GM21515 (cell line): ENCODE measurements at regions not wholly inside any gene's neighbourhood (a gene's known extent, or its start where the extent isn't known, plus 50 kb on each side); places are given as distances from the start of the nearest gene placed in this dataset.
A peak's percentile ranks its signal among the peaks of the same experiment; 100 is the strongest.

ENCODE experiments used
- ATAC-seq: cut with Tn5 transposase; IDR thresholded peaks from one replicate; pipeline ENCODE4 v1.9.1; 2021; ENCODE audit not compliant: unreplicated experiment

DNA sequence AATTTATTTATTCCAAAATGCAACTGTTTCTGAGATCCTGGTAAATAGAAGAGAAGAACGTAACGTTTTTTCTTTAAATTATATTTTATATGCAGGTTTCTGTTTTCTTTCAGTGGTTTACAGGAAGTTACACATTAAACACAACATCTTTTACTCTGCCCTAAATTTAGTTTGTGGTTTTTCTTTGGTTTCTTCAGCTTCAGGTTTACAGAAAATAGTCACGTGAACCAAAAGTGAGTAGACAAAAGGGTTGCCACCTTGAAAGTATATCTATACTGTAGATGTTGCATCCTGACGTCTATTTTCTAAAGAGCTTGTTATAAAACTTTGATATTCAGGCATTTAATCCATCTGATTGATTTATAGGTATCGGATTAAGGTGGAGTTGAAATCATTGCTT is 1236.6 kb downstream of the MAT2B start:
- ATAC-seq, result peak; percentile 93

DNA sequence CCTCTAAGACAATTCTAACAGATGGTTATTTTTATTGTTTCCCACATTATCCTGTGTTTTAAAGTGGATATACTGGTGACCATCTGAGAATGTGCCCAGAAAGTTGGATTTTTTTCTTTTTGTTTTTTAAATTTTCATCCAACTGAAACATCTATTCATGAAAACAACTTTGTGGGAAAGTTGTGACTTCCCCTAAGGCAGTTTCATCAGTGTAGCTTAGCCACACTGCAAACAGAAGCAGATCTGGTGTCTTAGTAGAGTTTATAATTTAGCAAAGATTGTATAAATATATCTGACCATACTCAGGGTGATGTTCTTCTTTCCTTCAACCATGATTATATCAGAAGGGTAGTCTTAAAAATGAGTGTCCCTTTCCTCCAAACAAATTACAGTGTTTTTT is 1241.3 kb downstream of the MAT2B start:
- no peak for ATAC-seq

DNA sequence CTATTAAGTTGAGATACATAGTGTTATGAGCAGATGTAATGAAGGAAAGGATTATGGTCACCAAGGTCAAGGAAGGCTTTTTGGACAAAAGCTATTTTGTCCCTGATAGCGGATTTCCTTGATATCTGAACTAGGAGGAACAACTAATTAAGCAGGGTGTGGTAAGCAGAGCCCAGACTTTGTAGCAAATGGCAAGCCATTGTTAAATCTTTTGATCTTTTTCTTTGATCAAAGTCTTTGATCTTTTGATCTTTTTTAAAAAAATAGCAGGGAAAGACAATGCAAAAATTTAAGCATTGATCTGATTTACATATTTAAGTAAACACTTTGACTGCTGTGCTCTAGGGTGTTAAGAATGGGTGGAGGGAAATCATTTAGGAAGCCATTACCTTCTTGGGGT is 1242.0 kb downstream of the MAT2B start:
- ATAC-seq, result no peak

DNA sequence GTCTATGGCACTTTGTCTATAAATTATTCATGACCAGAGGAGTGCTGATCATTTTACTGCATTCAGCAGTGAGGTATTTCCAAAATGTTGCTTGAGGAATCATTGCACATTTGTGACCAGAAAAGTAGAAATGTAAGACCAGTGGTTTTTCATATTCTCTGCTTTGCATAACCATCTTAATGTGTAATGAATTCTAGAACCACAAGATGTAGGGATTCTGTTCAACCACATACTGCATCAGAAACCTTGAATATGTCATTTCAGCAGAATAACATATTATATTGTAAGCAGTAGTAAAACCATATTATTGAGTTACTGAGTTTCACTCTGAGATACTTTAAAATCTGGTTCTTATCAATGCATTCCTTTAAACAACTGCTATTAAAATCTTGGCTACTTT is 1243.4 kb downstream of the MAT2B start:
- peak; percentile 75 for ATAC-seq

DNA sequence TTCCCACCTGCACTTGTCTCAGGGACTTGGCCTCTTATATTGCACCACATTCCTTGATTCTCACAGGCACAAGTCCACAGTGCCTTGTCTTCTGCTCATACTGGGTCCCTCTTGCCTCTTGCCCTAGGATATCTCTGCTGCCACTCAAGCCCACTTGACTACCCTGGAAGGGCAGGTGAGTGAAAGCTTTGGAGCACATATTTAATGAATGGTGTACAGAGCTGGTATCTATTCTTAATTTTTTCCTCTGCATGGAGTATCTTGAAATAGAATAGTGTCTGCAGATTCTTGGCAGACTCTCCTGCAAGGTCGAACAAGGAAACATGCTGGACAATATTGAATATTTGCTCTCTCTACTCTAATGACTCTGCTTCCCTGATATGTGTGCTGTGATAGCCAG is 1248.0 kb downstream of the MAT2B start:
- ATAC-seq, result no peak

DNA sequence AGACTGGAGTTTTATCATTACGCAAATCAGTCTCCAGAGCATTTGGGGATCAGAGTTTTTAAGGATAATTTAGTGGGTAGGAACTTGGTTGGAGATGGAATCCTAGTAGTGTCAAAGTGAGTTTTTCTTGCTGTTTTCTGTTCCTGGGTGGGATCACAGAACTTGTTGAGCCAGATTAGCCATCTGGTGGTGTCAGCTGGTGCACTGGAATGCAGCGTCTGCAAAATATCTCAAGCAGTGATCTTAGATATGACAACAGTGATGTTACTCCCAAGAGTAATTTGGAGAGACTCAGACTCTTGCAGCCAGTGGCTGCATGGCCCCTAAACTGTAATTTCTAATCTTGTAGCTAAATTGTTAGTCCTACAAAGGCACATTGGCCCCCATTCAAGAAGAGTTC is 1257.8 kb downstream of the MAT2B start:
- ATAC-seq, result no peak

DNA sequence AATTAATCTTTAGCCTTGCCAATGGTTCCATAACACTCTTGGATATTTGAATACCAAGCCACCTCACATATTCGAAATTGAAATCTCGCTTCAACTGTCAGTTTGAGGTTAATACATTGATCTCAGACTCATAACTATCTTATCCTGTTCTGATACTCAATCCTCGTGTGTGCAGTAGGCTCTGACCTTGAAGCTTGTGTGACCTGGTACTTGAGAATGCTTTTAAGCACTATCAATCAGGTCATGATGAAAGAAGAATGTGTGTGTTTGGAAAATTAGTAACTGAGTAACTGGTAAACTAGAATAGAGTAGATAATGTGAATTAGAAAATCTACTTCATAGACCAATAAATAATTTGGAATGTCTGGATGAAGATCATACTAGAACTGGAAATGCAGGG is 1266.7 kb downstream of the MAT2B start:
- no peak for ATAC-seq

DNA sequence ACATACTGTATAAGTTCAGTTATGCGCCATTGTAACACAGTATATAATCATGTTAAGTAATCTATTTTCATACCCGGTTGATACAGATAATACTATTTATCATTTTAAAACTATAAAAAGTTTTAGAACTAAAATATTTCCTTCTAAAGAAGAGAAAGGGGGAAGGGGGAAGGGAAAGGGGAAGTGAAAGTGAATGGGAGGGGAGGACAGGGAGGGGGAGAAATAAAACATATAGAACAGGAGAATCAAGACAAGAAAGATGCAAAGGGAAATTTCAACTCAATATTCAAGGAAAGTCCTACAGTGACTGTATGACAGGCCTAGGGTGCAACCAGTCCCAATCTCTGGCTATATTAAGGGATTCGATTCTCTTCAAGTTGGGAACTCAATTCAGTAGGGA is 1278.8 kb downstream of the MAT2B start:
- no peak for ATAC-seq

DNA sequence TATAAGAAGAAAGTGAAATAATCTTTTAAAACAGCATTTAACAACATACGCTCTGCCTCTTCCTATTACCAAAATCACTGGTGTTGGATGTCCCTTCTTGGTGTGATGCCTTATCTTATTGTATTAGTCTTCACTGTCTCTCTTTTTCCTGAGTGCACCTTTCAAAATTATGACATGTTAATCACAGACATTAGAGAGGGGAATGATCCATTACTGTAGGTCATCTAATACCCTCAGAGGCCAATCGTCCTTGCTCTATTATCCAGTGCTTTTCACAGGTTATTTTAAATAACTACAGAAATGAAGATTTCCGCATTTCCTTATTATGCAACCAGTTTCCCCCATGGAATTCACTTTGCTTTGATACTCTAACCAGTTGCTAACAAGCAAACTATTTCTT is 1292.7 kb downstream of the MAT2B start:
- ATAC-seq, result no peak

DNA sequence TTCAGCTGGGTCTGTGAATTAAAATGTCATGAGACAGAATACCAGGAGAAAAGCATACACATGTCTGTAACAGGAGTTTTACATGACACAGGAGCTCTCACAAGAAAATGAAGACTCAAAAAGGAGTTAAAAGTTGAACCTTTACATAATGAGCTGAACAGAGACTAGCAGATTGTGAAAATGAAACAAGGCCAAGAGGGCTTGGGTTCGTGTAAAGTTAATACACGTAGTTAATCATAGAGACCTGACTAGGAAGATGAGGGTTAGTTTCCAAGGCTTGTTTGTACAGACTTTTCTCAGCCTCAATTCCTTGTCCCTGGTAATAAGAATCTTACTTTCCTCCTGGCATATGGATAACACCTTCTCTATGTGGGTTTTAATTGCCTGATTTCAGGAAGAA is 1294.0 kb downstream of the MAT2B start:
- ATAC-seq, result no peak

DNA sequence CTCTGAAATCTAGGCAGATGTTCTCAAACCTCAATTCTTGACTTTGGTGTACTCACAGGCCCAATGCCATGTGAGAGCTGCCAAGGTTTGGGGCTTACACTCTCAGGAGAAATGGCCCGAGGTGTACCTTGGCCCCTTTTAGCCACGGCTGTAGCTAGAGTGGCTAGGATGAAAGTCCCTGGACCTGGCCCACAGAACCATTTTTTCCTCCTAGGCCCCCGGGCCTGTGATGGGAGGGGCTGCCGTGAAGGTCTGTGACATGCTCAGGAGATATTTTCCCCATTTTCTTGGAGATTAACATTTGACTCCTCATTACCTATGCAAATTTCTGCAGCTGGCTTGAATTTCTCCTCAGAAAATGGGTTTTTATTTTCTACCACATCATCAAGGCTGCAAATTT is 1296.5 kb downstream of the MAT2B start:
- no peak for ATAC-seq

DNA sequence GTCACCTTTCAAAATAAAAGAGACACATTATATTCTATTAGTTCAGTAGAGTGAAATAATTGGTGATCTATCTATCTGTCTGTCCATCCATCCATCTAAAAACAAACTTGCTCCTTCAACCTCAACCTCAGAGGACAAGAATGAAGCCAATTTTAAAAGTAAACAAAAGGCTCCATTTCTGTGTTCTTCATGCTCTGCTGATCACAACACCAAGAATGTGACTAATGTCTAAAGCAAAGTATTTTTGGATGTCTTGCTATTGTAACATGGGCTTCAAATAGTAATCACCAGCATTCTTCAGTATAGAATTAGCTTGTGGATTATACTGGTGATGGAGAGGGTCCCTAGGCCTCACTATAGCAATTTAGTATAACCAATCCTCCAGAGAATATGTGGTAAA is 1304.4 kb downstream of the MAT2B start:
- no peak for ATAC-seq

DNA sequence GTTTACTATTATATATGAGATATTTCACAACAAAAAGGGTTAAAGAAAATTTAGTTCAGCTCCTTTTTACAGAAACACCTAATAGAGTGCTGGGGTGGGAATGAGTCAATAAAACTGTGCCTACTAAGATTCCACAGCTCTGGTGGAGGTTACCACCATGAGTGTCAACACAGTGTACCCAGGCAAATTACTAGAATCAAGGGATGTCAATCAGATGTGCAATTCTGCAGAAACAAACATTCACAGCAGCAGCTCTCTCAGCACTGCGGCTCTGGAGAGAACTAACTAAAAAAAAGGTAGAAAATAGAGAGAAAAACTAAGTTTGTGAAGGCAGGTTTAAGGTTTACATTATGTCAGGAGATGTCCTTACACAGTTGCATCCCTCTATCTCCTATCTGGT is 1313.0 kb downstream of the MAT2B start:
- ATAC-seq, result no peak

DNA sequence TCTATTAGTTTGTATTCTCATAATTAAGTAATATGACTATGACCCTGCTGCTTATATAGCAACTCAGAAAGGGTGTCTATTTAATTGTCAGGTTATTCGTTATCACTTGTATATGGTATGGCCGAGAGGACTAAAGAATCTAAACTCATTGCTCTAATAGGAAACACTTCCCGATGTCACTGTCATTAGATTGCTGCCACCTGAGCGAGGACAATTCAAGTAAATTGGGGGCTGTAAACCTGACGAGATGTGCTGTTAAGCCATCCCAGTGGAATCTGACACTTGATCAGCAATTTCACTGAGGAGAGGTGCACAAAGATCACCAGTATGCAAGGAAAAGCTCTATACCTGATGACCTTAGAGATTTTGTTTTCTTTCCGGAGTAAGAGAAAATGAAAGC is 1319.3 kb downstream of the MAT2B start:
- no peak for ATAC-seq

DNA sequence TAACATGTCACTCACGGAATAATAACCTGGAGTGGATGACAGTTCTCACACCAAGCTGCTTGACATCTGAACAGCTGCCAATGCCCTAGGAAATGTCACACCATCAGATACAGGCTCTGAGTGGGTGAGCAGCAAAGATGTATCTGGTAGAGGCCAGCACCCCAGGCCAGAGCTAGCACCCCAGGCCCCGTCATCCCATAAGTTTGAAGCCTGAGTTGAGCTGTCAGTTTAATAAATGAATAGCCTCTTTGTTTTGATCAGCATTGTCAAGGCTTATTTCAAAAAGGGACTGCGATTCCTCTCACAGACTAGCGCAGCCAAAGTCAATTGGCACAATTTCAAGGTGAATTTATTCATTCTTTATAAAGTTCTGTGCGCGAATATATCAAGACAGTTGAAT is 1327.1 kb downstream of the MAT2B start:
- ATAC-seq, result no peak

DNA sequence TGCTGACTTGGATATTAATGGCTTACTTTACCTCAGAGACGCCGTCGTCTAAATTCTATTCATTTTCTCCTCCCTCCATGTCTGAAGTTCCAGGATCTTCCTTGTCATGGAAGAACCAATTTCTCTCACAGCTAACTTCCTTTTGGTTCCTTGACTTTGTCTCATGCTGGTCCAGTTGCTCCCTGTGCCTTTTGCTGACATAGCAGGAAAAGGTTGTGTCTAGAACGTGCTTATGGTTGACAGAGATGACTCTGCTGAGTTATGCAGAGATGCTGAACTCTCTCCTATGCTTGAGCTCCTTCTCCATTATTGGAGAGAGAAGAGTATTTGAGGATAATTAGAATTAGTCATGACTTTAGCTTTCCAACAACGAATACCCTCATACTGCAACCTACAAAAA is 1338.9 kb downstream of the MAT2B start:
- ATAC-seq, result no peak

DNA sequence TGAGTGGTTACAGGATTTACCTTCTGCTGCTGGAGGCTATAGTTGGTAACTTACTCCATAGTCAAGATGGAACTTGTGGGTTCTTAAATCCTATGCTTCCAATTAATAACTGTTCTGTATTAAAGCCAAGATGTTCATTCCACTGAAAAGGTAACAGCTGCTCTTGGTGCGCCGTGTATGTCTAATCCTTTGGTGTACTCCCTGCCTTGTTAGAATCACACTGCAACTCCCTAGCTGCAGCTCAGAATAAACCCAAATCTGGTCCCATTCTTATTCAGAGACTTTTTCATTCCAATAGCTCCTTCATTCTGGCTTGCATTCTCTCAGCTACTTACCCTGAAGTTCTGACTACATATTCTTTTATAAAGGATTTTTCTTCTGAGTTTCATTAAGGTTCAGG is 1355.5 kb downstream of the MAT2B start:
- ATAC-seq, result no peak

DNA sequence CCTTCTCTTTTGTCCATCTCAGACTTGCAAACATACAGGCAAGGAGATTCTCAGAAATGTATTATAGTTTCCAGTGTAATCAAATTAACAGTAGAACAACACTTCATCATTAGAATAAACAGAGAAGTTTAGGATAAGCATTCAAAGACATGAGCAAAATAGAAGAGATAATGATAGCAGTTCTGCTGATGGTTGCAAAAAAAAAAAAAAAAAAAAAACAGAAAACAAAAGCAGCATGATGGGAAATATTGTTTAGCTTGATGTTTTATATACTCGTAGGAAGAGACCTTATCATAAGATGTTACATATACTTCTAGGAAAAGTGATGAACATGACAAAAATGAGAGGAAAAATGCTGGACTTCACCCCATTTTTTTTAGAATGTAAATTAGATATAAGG is 1356.2 kb downstream of the MAT2B start:
- no peak for ATAC-seq

DNA sequence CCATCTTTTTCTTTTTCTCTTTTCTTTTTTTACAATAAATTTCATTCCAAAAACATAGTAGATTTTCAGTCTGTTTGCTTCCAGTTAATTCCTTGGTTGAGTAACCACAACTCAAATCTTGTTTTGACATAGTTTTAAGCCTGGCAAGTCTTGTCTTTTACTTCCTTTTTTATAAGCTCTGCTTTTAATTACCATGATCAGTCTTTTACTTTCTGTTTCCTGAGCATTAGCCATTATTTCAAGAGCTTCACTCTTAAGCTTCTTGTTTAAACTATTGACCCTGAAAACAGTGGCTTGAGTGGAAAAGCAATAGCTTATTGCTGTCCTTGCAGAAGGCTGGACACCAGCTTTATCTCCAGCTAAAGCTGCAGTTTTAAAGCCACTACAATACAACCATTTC is 1363.3 kb downstream of the MAT2B start:
- no peak for ATAC-seq

DNA sequence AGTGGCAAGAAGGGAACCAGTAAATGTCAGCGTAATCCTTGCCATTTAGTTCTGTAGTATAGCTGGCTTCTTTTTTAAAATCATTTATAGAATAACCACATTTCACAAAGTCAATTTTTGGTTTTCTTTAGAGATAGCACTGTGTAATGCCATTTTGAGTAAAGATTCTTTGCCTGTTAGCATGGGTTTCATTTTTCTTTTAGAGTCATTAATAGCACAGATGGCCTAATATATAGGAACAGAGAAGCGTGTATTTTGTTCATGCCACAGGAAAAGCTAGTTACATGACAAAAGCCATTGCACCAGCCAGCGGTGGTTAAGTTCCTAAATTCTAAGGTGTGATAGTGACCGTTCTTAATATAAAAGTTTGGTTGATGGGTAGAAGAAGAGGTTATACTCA is 1363.9 kb downstream of the MAT2B start:
- ATAC-seq, result no peak

DNA sequence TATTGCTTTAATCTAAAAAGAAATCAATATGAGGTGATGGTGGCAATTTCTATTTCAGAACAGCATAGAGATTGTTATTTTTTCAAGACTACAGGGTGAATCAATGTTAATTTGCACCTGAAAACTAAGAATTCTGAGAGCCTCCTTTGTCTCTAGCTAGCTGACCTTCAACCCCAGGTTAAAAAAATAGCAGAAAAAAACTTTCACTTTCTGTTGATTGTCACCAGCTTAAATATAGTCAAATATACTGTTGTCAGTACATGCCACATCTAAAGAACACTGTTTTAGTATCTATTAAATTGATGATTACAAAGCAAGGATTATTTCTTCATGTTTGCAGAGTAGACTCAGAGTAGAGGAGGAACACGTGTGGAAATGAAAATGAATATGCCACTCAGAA is 1371.4 kb downstream of the MAT2B start:
- ATAC-seq, result no peak

DNA sequence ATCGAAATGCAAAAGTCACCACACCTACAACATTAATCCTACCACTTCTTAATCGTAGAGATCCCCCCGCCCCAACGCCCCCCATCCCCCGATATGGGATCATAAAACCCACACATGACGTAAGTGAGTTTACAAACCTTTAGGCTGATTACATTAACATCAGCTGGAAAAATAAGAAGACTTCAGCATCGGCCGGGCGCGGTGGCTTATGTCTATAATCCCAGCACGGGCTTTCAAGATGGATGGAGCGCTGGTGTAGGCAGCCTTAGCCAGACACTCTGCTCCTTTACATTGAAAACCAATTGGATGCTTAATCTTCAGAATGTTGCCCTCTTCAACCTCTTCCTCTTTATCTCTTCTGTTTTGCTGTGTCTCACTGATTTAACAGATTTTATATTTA is 1376.0 kb downstream of the MAT2B start:
- ATAC-seq, result no peak

DNA sequence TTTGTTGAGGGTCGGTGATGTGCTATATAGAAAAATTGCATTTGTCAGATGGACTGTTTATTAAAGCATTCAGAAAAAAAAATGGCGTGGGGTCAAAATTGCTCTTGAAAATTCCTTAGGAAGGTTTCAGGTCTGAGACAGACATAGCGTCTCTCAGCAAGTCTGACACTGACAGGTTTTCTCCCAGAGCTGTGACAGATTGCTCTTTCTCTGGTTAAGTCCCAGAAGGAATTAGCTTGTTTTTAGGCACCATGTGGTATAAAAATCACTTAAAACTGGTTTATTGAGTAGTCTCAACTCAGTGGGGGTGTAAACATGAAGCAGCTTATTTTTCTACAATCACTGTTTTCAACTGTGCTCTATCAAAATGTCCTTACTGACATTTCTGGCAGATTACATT is 1379.8 kb downstream of the MAT2B start:
- ATAC-seq, result no peak

DNA sequence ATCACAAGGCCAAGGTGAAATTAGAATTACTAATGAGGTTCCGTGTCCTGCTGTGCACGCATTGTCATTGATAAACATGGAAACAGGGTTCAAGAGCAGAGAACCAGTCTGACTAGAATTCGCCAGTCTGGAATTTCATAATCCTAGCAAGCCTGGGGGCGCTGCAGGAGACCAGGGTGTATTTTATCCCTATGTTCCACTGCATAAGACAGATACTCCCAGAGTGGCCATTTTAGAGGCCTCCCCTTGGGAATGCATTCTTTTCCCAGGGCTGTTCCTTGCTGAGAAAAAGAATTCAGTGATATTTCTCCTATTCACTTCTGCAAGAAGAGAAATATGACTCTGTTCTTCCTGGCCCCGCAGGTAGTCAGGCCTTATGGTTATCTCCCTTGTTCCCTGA is 1387.7 kb downstream of the MAT2B start:
- no peak for ATAC-seq
